GM12865 (cell line): ENCODE measurements at regions not wholly inside any gene's neighbourhood (a gene's known extent, or its start where the extent isn't known, plus 50 kb on each side); places are given as distances from the start of the nearest gene placed in this dataset.

ENCODE experiments used
- DNase-seq: peaks from one replicate; pipeline ENCODE4 v3.0.0; 2010; ENCODE audit warnings: low read depth
- H3K4me3 ChIP-seq: 2 replicates; pipeline ENCODE4 v1.5.1; 2011; ENCODE audit warnings: mild to moderate bottlenecking, low read depth, low read length, control low read depth
- TF ChIP-seq, protein P1 (sequence below): IDR thresholded peaks from 2 replicates; pipeline ENCODE4 v1.5.1; 2011; ENCODE audit warnings: low read length, control low read depth, low read depth, inconsistent platforms; ENCODE audit not compliant: insufficient read depth; ENCODE audit errors: missing control alignments

DNA sequence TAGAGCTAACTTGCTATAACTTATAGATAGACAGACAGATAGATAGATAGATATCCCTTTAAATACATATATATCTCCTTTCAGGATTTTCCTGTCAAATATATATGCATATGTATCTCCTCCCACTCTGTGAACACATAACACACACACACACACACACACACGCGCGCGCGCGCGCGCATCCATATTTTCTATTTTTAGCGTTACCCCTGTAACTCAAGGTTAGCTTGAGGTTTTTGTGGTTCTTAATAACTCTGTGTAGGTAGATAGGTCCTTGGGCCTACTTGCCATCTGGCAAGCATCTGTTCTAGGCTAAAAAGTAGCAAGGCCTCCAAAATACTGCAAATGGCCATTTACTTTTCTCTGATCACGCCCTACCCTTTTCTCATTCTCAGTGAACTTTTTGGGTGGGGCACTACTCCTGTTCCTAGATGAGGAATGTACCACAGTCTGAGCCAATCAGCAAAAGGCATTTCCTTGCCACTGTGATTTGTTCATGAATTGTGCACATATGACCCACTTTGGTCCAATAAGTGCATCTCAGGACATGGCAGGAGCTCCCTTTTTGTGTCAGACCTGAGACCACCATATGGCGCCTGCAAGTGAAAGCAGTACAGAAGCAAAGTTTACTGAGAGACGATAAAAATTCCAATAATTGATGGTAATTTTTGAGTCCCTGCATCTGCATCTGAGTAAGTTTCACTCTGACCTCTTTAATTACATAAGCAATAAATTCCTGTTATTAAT, 740.5 kb upstream of the API5 start:
- H3K4me3 ChIP-seq: no peak overlapping the region
- TF ChIP-seq, protein P1, sequence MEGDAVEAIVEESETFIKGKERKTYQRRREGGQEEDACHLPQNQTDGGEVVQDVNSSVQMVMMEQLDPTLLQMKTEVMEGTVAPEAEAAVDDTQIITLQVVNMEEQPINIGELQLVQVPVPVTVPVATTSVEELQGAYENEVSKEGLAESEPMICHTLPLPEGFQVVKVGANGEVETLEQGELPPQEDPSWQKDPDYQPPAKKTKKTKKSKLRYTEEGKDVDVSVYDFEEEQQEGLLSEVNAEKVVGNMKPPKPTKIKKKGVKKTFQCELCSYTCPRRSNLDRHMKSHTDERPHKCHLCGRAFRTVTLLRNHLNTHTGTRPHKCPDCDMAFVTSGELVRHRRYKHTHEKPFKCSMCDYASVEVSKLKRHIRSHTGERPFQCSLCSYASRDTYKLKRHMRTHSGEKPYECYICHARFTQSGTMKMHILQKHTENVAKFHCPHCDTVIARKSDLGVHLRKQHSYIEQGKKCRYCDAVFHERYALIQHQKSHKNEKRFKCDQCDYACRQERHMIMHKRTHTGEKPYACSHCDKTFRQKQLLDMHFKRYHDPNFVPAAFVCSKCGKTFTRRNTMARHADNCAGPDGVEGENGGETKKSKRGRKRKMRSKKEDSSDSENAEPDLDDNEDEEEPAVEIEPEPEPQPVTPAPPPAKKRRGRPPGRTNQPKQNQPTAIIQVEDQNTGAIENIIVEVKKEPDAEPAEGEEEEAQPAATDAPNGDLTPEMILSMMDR: no peak
- DNase-seq: no peak

DNA sequence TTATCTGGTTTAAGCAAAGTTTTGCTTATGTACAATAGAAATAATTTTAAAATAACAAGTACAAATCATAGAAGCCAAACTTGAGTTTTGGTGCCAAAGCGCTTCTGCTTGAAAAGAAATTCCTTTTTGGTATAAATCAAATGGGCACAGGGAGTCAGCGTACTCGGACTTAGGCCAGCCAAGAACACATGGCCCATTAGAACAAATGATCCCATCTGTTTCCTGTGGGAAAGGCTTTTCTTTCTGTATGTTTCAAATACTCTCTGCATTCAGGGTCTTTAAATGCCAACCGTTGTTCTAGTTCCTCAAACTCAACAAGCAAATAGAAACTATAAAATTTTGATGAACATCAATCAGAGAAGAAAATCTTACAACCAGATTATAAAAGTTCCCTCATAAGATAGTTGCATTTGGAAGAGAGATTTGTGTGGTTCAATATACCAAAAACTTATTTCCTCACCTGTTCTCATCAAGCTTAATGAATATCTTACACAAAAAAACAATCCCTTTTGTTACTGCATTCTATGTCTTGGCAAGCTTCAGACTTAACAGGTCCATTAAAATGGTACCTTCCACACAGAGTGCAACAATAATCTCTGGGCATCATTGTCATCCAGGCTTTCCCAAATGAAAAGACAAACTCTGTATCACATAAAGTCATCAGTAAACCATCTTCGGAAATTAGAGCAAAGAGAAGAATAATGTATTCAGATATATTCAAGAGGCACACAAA, 739.8 kb upstream of the API5 start:
- no peak for DNase-seq
- TF ChIP-seq, protein P1: no peak
- no peak overlapping the region for H3K4me3 ChIP-seq

DNA sequence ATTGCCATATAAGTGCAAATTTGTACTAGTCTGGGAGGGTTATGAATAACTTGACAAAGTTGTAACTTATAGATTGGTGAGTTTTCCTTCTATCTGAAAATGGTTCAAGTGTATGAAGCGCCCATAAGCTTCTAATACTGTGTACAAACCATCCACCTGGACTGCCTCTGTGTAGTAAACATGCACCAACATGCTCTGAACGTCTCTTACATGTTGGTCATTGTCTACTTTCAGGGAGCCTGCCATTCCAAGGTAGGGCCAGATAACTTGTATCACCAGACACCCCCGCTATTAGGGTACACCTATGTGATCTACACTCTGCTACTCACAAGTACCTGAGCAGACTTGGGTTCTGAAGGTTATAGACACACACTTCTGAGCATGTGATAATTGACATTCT, 735.5 kb upstream of the API5 start:
- DNase-seq: no peak
- no peak overlapping the region for H3K4me3 ChIP-seq
- TF ChIP-seq, protein P1: no peak

DNA sequence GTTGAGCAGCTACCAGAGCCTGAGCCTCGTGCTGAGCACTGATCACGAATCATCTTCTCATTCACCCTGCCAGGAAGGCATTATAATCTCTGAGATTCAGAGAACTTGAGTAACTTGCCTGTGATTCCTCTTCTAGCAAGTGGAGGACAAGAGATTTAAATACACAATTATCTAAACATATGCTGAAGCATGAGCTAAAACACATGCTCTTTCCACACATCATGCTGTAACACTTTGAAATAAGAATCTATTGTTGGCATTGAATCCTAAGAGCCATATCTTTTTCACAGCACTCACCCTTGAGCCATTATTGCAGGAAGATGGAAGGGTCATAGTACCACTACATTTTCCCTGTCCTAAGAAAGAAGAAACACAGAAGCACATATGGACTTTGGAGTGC, 722.5 kb upstream of the API5 start:
- TF ChIP-seq, protein P1: no peak
- no peak for DNase-seq
- H3K4me3 ChIP-seq: no peak overlapping the region

DNA sequence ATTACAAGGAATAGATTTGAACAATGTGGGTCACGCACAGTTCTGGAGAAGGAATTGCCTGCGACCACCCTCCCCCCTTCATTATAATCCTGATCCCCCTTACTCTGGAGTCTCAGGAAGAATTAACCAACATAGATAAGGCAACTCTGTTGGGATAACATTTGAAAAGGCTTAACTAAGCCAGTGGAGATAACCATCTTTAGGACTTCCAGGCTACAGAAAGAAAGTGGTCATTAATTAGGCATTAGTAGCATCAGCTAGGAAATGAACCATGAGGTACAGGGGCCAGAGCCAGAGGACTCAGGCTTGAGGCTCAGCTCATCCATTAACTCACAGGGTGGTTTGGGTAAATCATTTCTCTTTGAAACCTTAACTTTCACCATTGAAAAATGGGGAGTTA, 720.0 kb upstream of the API5 start:
- H3K4me3 ChIP-seq: no peak overlapping the region
- TF ChIP-seq, protein P1: no peak
- DNase-seq: no peak

DNA sequence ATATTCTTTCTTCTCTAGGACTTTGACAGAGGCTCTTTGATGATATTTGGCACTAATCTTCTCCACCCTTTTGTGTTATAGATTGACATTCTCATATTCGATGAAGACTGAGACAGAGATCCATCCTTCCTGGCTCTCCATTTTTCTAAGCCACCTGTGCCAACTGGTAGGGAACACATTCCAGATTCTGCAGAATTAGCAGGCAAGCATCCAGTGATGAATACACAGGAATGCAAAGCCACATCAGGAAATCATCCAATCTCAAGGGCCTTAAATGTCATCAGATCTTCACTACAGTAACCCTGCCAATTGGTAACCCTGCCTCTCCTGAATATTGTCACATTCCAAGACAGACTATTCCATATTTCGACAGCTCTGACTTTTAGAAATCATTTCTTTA, 718.4 kb upstream of the API5 start:
- no peak overlapping the region for H3K4me3 ChIP-seq
- DNase-seq: no peak
- TF ChIP-seq, protein P1: no peak
